Neural progenitor cell (in vitro differentiated cells): ENCODE measurements at regions not wholly inside any gene's neighbourhood (a gene's known extent, or its start where the extent isn't known, plus 50 kb on each side); places are given as distances from the start of the nearest gene placed in this dataset.
A peak's percentile ranks its signal among the peaks of the same experiment; 100 is the strongest.

Experiments used
- DNase-seq: peaks from one replicate; pipeline ENCODE4 v3.0.0-alpha.2; 2016; ENCODE audit warnings: low spot score
- H2AFZ ChIP-seq: fragments of 200-600 bp; sonication (generic); replicated peaks from 2 replicates; pipeline ENCODE4 v1.6.1; 2016; ENCODE audit warnings: antibody characterized with exemption
- H3F3A ChIP-seq: fragments of 200-600 bp; sonication (generic); 2 replicates; pipeline ENCODE4 v1.6.1; 2016; ENCODE audit warnings: antibody characterized with exemption, low read depth
- H3K27ac ChIP-seq: fragments of 200-600 bp; sonication (generic); 2 replicates; pipeline ENCODE4 v1.5.1; 2016; ENCODE audit warnings: mild to moderate bottlenecking
- H3K27me3 ChIP-seq: fragments of 200-600 bp; sonication (generic); 2 replicates; pipeline ENCODE4 v1.6.1; 2016; ENCODE audit warnings: mild to moderate bottlenecking, moderate library complexity
- H3K36me3 ChIP-seq: fragments of 200-600 bp; sonication (generic); 2 replicates; pipeline ENCODE4 v1.5.1; 2016
- H3K4me1 ChIP-seq: fragments of 200-600 bp; sonication (generic); 2 replicates; pipeline ENCODE4 v1.6.1; 2016; ENCODE audit warnings: mixed run types
- H3K4me2 ChIP-seq: fragments of 200-600 bp; sonication (generic); 2 replicates; pipeline ENCODE4 v1.6.1; 2016
- H3K4me3 ChIP-seq: fragments of 200-600 bp; sonication (generic); 2 replicates; pipeline ENCODE4 v1.5.1; 2016
- H3K79me2 ChIP-seq: fragments of 200-600 bp; sonication (generic); 2 replicates; pipeline ENCODE4 v1.6.1; 2016; ENCODE audit warnings: low read depth
- H3K9ac ChIP-seq: fragments of 200-600 bp; sonication (generic); 2 replicates; pipeline ENCODE4 v1.6.1; 2016
- H3K9me3 ChIP-seq: fragments of 200-600 bp; sonication (generic); 2 replicates; pipeline ENCODE4 v1.5.1; 2016; ENCODE audit warnings: low read depth
- H4K20me1 ChIP-seq: fragments of 200-600 bp; sonication (generic); 2 replicates; pipeline ENCODE4 v1.6.1; 2016; ENCODE audit warnings: low read depth
- H3K27ac Mint-ChIP-seq: 3 replicates; pipeline ENCODE4 v1.8.0; 2021; ENCODE audit warnings: mixed read lengths
- H3K27me3 Mint-ChIP-seq: 2 replicates; pipeline ENCODE4 v1.8.0; 2022; ENCODE audit warnings: low read depth, mild to moderate bottlenecking, inconsistent platforms, moderate library complexity, mixed read lengths; ENCODE audit not compliant: insufficient read depth
- H3K36me3 Mint-ChIP-seq: 3 replicates; pipeline ENCODE4 v1.8.0; 2021; ENCODE audit warnings: mixed read lengths
- H3K4me1 Mint-ChIP-seq: 3 replicates; pipeline ENCODE4 v1.8.0; 2021; ENCODE audit warnings: mixed read lengths
- H3K4me3 Mint-ChIP-seq: 3 replicates; pipeline ENCODE4 v1.8.0; 2021; ENCODE audit warnings: mild to moderate bottlenecking, moderate library complexity, mixed read lengths
- H3K9me3 Mint-ChIP-seq: 3 replicates; pipeline ENCODE4 v1.8.0; 2020; ENCODE audit warnings: mixed read lengths
- EZH2 ChIP-seq: fragments of 200-600 bp; sonication (generic); IDR thresholded peaks from 2 replicates; pipeline ENCODE4 v1.6.1; 2017; ENCODE audit warnings: antibody characterized with exemption, mild to moderate bottlenecking, moderate library complexity
- EZH2phosphoT487 ChIP-seq: fragments of 200-600 bp; sonication (generic); IDR thresholded peaks from 2 replicates; pipeline ENCODE4 v1.6.1; 2017; ENCODE audit warnings: antibody characterized with exemption
- TF ChIP-seq, protein P1 (sequence below): fragments of 200-600 bp; sonication (generic); IDR thresholded peaks from 2 replicates; pipeline ENCODE4 v1.5.1; 2017; ENCODE audit warnings: antibody characterized with exemption, mild to moderate bottlenecking

DNA sequence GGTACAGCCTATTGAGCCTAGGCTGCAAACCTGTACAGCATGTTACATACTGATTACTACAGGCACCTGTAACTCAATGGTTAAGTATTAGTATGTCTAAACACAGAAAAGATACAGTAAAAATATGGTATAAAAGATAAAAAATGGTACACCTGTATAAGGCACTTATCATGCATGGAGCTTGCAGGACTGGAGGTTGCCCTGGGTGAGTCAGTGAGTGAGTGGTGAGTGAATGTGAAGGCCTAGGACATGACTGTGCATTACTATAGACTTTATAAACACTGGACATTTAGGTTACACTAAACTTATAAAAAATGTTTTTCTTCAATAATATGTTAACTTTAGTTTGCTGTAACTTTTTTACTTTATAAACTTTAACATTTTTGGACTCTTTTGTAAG, 171.3 kb downstream of the SLC28A3 start:
- Mint-ChIP-seq H3K27me3 (peaks cover 4% of the 10 kb centered on the region), H3K9me3 (no peaks in the 10 kb centered on the region), H3K4me3 (no peak overlapping the region), H3K4me1 (peaks cover 3% of the 10 kb centered on the region), H3K27ac (no peak overlapping the region), H3K36me3 (no peaks in the 10 kb centered on the region)
- TF ChIP-seq EZH2: no peak
- TF ChIP-seq EZH2phosphoT487: no peak
- TF ChIP-seq, protein P1, sequence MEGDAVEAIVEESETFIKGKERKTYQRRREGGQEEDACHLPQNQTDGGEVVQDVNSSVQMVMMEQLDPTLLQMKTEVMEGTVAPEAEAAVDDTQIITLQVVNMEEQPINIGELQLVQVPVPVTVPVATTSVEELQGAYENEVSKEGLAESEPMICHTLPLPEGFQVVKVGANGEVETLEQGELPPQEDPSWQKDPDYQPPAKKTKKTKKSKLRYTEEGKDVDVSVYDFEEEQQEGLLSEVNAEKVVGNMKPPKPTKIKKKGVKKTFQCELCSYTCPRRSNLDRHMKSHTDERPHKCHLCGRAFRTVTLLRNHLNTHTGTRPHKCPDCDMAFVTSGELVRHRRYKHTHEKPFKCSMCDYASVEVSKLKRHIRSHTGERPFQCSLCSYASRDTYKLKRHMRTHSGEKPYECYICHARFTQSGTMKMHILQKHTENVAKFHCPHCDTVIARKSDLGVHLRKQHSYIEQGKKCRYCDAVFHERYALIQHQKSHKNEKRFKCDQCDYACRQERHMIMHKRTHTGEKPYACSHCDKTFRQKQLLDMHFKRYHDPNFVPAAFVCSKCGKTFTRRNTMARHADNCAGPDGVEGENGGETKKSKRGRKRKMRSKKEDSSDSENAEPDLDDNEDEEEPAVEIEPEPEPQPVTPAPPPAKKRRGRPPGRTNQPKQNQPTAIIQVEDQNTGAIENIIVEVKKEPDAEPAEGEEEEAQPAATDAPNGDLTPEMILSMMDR: no peak
- Histone ChIP-seq H3K9ac (no peak overlapping the region), H2AFZ (no peak overlapping the region), H3F3A (no peaks in the 10 kb centered on the region), H3K4me1 (no peaks in the 10 kb centered on the region), H3K79me2 (no peaks in the 10 kb centered on the region), H3K27me3 (no peaks in the 10 kb centered on the region), H3K4me2 (no peak overlapping the region), H3K36me3 (no peaks in the 10 kb centered on the region), H4K20me1 (no peaks in the 10 kb centered on the region), H3K27ac (no peak overlapping the region), H3K9me3 (no peaks in the 10 kb centered on the region), H3K4me3 (no peak overlapping the region)
- no peak for DNase-seq

DNA sequence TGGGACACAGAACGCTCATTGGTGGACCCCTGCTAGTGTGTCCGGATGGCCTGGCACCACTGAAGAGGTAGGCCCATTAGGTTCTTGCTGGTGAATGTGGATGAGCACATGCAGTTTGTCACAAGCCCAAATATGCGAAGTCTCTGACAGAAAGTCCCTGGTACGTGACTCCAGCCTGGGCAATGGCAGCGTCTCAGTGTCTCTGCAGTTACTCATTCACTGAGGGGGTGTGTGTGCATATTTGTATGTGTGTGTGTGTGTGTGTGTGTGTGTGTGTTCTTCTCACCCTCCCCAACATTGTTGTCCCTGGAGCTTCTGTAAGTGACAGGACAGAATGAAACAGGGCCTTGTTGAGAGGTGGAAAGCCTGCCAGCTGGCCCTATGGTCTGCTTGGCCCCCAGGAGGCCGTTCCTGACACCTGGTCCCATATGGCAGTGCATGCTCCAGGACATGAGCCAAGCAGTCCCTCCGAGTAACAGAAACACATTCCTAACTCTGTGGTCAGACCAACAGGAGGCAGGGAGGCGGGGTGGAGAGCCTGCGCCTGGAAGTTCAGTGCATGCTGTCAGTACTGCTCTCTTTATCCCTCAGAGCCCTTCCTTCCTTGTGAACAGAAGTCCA, 169.9 kb downstream of the SLC28A3 start:
- Histone ChIP-seq H3K4me2 (no peak overlapping the region), H4K20me1 (no peaks in the 10 kb centered on the region), H3K36me3 (no peaks in the 10 kb centered on the region), H3K79me2 (no peaks in the 10 kb centered on the region), H3K4me1 (no peaks in the 10 kb centered on the region), H3K9me3 (no peaks in the 10 kb centered on the region), H3K9ac (no peak overlapping the region), H3K27ac (no peak overlapping the region), H2AFZ (no peak overlapping the region), H3K4me3 (no peak overlapping the region), H3K27me3 (peaks cover 4% of the 10 kb centered on the region), H3F3A (no peaks in the 10 kb centered on the region)
- Mint-ChIP-seq H3K36me3 (no peaks in the 10 kb centered on the region), H3K27me3 (peaks cover 2% of the 10 kb centered on the region), H3K27ac (no peak overlapping the region), H3K9me3 (no peaks in the 10 kb centered on the region), H3K4me1 (peaks cover 3% of the 10 kb centered on the region), H3K4me3 (no peak overlapping the region)
- DNase-seq: peak; percentile 13
- TF ChIP-seq, protein P1: no peak
- TF ChIP-seq EZH2 (no peak), EZH2phosphoT487 (no peak)

DNA sequence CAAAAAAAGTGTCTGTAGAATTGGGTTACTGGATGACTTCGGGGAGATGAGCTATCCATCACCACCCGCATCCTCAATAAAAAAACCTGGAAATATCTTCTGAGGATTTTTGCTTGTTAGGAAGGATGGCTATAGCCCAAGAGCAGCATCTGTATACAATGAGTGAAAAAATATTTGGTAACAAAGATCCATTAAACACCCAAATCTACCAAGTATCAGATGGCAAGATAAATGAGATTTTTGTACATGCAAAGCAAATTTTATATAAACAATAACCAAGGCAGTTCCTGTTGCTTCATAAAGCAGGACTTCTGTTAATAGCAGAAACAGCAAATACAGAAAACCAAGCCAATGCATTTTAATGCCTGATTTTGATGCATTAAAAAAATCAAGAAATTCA, 166.6 kb downstream of the SLC28A3 start:
- no peaks in the 10 kb centered on the region for H3K4me1 ChIP-seq
- Mint-ChIP-seq H3K9me3 (peaks cover 4% of the 10 kb centered on the region), H3K36me3 (no peaks in the 10 kb centered on the region), H3K27me3 (peaks cover 6% of the 10 kb centered on the region), H3K27ac (no peak overlapping the region), H3K4me1 (no peaks in the 10 kb centered on the region), H3K4me3 (no peak overlapping the region)
- H3K4me2 ChIP-seq: no peak overlapping the region
- no peaks in the 10 kb centered on the region for H3K79me2 ChIP-seq
- no peaks in the 10 kb centered on the region for H4K20me1 ChIP-seq
- TF ChIP-seq EZH2 (no peak), EZH2phosphoT487 (no peak)
- TF ChIP-seq, protein P1: no peak
- no peaks in the 10 kb centered on the region for H3F3A ChIP-seq
- no peak for DNase-seq
- no peak overlapping the region for H2AFZ ChIP-seq
- no peaks in the 10 kb centered on the region for H3K36me3 ChIP-seq
- H3K9ac ChIP-seq: no peak overlapping the region
- H3K27ac ChIP-seq: no peak overlapping the region
- peaks cover 4% of the 10 kb centered on the region for H3K27me3 ChIP-seq
- no peaks in the 10 kb centered on the region for H3K9me3 ChIP-seq
- no peak overlapping the region for H3K4me3 ChIP-seq
